Stimulated activated naive CD4-positive, alpha-beta T cell (primary cell): ENCODE measurements at regions not wholly inside any gene's neighbourhood (a gene's known extent, or its start where the extent isn't known, plus 50 kb on each side); places are given as distances from the start of the nearest gene placed in this dataset.

Experiments used
- DNase-seq, 6 experiments: peaks; one replicate each; lab custom pipeline; 2025; lab: John Stamatoyannopoulos, UW

- no peak for DNase-seq
Observed at GRCh38 chr13:85288698-85289097, 510.5 kb downstream of the SLITRK6 start.

GRCh38 chr13:85287528-85287927, 511.7 kb downstream of the SLITRK6 start:
- no peak for DNase-seq

- DNase-seq: no peak
Observed at GRCh38 chr13:85286081-85286480, 513.1 kb downstream of the SLITRK6 start.

- DNase-seq: no peak
Observed at GRCh38 chr13:85284349-85284748, 514.9 kb downstream of the SLITRK6 start.

DNA sequence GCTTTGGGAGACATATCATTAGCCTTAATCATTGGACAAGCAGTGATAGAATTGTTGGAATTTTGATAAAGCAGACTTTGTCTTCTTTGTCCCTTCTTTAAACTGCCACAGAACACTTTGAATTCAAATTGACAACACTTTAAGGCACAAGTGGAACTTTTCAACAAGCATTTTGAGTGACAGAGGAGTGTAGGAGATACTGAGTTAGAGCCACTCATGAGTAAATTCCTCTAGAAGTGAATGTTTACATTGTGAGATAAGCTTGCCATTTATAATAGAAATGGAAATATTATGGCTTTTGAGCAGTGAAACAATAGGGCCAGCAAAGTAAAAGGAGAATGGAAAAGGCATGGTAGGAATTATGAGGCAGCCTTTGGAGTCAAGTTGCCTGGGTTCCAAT, 515.8 kb downstream of the SLITRK6 start:
- DNase-seq: no peak

GRCh38 chr13:85282876-85283275, 516.3 kb downstream of the SLITRK6 start:
- DNase-seq: no peak

DNA sequence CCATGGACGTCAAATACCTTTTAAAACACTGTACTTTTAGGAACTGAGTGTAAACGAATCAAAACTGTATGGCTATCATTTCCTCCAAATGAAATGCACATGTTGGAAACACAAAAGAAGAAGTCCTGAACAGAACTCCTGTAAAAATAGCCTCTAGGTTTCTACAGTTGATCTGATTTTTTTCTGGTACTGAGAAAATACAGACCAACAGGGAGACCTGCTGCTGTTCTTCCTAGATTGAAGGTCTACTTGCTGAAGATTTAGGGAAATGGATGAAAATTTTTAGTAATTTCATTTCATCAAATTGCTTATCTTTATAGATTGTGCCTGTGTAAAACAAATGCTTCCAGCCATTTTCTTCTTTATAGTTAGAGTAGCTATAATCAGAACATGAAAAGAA, 520.4 kb downstream of the SLITRK6 start:
- no peak for DNase-seq

DNA sequence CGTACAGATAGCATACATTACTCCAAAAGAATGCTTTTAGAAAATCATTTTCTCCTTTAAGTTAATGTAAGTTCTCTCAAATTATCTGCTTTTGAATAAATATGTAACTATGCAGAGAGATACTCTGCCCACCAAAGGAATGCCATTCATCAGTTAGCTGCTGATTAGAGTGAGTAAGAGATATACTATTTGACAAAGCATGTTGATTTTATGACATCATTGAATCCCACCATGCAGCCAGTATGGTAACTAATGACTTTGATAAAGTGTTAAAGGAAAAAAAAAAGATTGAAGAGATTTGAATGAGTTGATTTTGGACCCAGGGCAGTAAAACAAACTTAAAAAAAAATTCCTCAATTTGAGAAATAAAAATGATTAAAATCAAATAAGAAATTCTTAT, 521.5 kb downstream of the SLITRK6 start:
- DNase-seq: no peak

- DNase-seq: no peak
Observed at GRCh38 chr13:85266771-85267170, 532.4 kb downstream of the SLITRK6 start.

GRCh38 chr13:85266331-85266730, 532.9 kb downstream of the SLITRK6 start:
- DNase-seq: no peak

- DNase-seq: no peak
Observed at GRCh38 chr13:85265296-85265695, 533.9 kb downstream of the SLITRK6 start.

GRCh38 chr13:85262499-85262898, 536.7 kb downstream of the SLITRK6 start:
- DNase-seq: no peak

DNA sequence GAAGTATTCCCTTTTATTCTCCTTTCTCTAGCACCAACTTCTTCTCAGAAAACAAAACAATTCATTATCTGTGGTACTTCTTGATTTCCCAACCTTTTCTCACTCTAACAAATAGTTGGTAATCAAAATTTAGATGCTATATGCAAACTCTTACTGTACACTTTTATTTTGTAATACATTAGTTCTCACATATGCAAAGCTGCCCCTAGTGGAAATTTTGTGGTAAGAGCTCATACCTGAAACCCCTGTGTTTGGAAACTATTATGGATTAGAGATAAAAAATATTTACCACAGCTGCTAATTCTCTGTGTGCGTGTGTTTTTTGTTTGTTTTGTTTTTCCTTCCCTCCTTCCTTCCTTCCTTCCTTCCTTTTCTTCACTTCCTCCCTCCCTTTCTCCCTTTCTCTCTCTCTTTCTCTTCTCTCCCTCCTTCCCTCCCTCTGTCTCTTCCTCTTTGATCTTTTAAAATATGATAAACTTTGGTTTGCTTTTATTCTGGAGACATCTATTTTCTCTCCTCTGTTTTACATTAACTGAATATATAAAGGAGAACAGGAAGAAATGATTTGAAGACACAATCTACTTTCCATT, 537.4 kb downstream of the SLITRK6 start:
- no peak for DNase-seq

- DNase-seq: no peak
Observed at GRCh38 chr13:85260896-85261295, 538.3 kb downstream of the SLITRK6 start.

DNA sequence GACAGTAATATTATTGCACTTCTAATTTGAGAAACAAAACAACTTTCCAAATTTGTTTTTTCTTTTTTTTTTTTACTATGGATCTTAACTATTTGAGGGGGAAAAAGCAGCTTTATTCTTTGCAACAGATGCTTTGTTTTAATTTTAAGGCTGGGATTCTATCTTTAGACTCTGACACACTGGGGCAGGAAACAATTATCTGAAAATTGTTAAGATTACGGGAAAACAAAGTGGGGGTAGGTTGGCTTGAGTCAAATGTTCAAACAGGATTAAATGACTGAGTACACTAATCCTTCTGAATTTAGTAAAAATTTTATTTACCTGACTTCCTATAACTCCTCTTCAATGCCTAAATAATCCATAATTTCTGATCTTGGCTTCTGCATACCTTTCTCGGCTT, 543.2 kb downstream of the SLITRK6 start:
- DNase-seq: no peak

DNA sequence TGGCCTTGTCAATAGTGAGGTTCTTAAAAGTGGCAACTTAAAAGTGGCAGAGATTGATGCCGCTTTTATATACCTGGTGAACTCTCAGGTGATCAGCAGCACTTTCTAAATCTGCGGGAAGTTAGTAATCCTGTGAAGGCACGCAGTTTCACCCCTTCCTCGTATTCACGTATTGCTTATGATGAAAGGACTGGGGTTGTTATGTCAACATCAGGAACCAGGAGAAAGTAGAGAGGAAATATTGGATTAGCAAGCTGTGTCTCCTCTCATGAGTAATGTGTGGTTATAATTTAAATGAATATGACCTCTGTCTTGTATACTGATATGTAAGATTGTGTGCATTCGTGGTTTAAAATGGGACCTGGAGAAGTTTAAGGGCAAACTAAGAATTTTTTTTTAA, 544.6 kb downstream of the SLITRK6 start:
- no peak for DNase-seq

DNA sequence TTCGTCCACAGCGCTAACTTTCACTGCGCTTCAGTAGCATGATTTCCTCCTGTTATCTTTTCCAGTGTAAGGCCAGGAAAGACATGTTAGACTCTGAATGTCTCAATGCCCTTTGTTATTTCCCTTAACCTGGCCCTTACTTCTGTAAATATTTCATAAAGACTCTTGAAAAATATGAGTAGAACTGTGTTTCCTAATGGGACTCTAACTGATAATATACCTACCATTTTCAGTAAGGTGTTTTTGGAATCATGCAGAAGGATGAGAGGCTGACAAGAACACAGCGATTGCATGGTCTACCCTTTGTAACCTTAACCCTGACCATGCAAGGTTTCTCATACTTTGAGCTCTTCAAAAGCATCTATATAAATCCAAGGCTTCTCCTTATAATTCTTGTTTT, 550.1 kb downstream of the SLITRK6 start:
- DNase-seq: no peak

DNA sequence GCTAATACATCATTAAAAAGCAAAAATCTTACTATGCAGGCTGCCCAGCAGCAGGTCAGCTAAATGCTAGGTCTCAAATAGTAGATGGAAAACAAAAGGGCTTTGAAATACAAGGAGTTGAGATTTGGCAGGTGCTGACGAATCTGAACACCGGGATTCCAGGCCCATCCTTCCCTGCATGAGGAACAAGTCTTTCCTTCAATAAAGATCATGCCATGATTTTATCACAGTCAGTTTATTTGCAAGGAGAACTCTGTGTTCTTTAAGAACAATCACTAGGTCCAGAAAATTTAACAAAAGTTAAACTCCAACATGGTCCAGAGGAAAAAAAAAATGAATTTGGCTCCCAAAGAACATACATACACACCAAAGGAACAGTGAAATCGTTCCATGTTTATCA, 551.4 kb downstream of the SLITRK6 start:
- no peak for DNase-seq

GRCh38 chr13:85243831-85244230, 555.4 kb downstream of the SLITRK6 start:
- no peak for DNase-seq

GRCh38 chr13:85241060-85241459, 558.2 kb downstream of the SLITRK6 start:
- no peak for DNase-seq

DNA sequence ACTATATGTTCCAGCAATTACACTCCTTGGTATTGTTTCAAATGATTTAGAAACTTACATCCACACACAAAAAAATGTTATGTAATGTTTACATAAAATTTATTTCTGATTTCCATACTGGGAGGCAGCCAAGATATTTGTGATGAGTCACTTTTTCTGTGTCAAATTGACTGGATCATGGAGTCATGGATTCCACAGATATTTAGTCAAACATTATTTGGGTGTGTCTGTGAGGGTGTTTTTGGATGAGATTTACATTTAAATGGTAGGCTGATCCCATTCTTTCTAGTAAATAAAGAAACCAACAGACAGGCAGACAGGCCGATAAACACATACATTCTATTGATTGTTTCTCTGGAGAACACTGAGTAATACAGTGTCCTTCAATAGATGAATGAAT, 562.8 kb downstream of the SLITRK6 start:
- no peak for DNase-seq

GRCh38 chr13:85230691-85231093, 568.5 kb downstream of the SLITRK6 start:
- no peak for DNase-seq

- DNase-seq: no peak
Observed at GRCh38 chr13:85228692-85229091, 570.5 kb downstream of the SLITRK6 start.

DNA sequence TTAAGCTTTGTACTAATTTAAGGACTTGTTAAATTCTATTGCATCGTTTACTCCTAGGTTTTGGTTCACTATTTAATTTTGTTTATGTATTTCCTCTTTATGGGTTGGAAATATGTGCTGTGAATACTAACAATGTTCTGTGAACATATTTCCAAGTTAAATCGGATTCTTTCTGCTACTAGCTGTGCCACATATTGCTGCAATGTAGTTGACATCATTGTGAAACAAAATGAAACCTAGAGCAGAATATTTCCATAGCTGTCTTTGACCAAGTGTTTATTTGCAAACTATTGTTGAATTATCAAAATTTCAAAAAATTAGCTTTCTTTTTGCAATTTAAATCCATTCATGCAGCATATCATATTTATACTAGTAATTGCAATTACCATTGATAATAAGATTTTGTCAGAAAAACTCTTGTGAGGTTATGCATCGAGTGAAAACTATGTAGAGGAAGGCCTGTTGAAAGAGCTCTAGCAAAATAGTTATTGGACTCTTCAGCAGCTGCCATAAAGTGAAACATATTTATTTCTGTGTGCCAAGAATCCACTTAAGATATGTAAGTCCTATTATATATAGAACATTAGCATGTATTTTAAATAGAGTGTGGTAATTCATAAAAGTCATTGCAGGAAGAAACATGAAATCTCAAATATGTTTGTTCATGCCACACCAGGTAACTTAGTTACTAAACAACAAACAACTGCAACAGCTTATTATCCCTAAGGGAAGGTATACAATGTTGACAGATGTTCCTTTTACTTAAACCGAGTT, 575.1 kb downstream of the SLITRK6 start:
- DNase-seq: no peak
